Stimulated activated CD4-positive, alpha-beta T cell treated with anti-CD3 and anti-CD28 coated beads, Interleukin-4, amount 100 ng/mL, for 1 hour (primary cell): ENCODE measurements at regions not wholly inside any gene's neighbourhood (a gene's known extent, or its start where the extent isn't known, plus 50 kb on each side); places are given as distances from the start of the nearest gene placed in this dataset.

Source experiments
- DNase-seq: peaks from one replicate; pipeline ENCODE4 v3.0.0-alpha.2; 2020

DNA sequence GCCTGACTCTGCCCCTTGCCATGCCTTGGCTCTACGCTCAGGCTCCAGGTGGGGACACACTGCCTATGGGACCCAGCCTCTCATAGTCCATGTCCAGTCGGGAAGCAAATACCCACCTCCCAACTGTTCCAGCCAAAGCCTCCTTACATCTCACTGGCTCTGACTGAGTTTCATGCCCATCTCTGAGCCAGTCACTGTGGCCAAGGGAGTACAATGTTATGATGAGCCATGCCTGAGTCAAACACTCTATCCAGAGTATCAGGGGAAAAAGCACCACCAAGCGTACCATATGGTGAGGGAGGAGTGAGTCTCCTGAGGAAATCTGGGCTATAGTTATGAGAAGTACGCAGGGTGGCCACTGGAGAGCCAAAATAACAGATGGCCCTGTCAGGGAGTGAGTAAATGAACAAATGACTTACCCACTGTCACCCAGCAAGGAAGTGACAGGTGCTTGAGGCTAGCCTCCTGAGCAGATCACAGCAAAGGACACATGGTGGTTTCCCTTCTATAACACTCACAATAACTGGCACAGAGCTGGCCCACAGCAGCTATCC lies 236.6 kb upstream of the GJB5 start:
- DNase-seq = no peak

DNA sequence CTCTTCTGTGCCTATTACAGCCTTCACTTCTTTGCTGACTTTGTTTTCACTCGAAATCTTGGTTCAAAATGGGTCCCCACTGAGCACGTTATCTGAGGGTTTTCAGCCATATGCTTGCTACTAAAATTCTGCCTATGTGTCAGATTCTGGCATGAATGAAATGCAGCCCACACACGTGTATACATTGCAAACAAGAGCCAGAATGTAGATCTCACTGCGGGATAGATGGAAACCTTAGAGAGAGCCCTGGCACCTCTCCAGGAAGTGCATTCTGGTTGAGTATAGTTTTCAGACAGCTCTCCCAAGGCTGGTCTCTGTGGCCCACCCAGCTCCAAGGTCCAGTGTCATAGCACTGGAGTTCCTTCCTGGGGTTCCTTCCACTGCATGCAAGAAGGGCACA lies 234.7 kb upstream of the GJB5 start:
- no peak for DNase-seq

GRCh38 chr1:34524783-34525182 lies 230.1 kb upstream of the GJB5 start:
- DNase-seq = no peak

DNA sequence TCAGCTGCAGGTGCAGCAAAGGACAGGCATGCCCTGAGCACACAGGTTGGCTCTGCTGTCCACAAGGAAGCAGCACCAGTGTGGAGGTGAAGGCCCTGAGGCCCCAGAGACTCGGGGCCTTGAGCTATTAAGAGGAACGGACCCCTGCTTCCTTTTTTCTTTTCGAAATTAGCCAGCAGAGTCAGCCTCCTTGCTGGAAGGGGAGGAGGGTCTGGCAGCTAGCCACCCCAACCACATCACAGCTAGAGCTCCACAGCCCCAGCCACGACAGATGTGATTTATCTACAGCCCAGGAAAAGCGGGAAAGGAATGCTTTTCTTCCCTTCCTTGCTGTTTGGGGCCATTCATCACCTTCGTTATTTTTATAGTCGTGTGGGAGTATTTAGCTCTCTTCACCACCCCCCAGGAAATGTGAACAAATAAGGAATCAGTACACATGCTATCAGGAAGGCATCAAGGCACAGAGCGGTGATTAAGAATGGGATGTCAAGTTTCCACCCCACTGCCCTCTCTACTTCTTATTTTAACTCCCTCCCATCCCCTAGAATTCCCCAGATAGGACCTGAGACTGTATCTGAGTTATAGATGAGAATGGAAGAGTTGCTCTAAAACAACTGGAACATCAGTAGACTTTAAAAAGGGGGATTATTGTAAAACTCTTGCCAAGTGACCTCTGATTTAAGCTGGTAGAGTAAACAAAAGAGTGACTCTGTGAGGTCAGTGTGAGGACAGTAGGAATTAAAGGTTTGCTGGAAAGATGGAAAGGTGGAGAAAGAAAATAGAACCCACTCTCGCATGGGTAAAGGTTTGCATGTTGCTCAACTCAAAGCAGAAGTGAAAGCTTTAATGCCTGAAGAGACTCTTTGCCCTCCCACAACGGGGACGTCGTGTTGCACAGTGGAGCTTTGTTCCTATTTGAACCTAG lies 224.7 kb upstream of the GJB5 start:
- DNase-seq = no peak

DNA sequence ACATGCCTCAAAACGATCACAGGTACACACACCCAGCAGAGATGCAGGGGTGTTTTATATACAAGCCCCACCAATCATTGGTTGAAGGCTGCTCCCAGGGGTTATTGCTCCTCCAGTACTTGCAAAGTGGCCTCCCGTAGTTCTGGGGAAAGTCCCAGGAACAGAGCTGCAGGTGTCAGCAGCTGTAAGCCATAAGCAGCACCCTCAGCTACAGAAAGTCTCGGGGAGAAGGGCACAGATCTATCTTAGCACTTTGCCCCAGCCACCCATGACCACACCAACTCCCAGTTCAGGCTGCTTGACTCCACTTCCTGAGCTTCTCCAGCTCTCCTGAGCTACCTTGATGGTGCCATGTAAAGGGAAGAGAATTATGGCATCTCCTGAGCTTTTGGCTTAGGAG lies 222.7 kb upstream of the GJB5 start:
- DNase-seq = no peak

- DNase-seq = no peak
Measured at GRCh38 chr1:34538481-34538880, 216.4 kb upstream of the GJB5 start.

DNA sequence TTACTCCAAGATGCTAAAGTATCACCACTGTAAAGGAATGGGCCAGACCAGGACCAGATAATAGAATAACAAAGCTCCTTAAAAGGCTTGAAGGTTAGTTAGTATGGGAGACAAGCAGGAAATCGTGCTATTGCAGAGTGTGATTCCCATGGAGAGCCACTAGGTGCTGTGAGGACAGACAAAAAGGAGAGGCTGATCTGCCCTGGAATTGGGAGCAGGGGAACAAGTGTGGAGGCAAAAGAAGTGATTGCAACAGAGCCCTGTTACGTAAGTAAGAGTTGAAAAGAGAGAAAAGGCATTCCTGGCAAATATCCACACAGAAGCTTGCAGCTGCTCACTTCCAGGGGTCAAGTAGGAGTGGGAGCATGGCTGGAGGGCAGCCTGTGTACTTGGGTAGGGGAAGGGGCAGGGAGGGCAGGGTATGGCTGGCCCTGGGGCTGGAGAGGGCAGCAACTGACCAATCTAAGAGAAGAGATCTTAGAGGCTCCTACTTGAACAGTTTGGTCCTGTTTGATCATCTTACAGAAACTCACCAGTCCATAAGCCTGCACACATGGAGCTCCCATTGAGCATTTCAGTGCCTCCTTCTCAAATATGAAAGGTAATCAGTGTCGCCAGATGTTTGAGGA lies 207.7 kb upstream of the GJB5 start:
- DNase-seq = no peak

DNA sequence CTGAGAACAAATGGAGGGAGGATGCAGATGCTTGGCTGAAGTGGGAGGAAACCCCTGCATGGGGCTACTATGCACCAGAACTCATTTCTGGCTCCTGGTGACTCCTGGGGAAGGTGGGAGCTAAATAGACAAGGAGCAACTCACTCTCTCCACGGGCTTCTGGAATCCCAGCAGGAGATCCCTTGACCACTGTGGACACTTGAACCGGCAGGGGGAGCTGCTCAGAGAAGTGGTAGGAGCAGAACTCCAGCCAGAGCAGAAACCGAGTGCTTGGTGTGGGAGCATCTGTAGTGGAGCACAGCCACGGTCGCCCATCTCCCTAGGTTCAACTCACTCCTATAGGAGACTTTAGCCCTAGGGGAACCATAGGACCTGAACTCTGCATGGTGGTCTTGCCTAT lies 205.6 kb upstream of the GJB5 start:
- no peak for DNase-seq

GRCh38 chr1:34578306-34578705 lies 176.5 kb upstream of the GJB5 start:
- DNase-seq = no peak

GRCh38 chr1:34582356-34582755 lies 172.5 kb upstream of the GJB5 start:
- DNase-seq = no peak

GRCh38 chr1:34587761-34588160 lies 167.1 kb upstream of the GJB5 start:
- no peak for DNase-seq

- no peak for DNase-seq
Measured at GRCh38 chr1:34590211-34590623, 164.6 kb upstream of the GJB5 start.

- no peak for DNase-seq
Measured at GRCh38 chr1:34591751-34592629, 162.9 kb upstream of the GJB5 start.

GRCh38 chr1:34597877-34598514 lies 156.9 kb upstream of the GJB5 start:
- peak; percentile 51 for DNase-seq

DNA sequence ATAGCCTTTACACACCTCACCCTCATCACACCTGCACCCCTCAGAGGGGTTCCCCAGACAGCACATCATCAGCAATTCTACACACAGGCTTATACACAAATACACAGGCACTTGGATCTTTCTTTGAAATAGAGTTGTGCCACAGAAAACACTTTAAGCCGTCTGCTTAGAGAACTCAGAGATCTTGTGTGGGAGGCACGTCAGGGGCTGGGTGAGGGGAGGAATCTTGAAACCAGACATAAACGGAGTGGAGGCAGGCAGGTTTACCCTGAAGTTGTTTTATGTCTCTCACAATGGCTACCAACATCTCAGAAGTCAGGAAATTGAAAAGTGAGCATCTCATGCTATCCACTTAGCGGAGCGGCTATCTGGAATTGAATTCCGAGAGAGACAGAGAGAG lies 151.9 kb upstream of the GJB5 start:
- no peak for DNase-seq

DNA sequence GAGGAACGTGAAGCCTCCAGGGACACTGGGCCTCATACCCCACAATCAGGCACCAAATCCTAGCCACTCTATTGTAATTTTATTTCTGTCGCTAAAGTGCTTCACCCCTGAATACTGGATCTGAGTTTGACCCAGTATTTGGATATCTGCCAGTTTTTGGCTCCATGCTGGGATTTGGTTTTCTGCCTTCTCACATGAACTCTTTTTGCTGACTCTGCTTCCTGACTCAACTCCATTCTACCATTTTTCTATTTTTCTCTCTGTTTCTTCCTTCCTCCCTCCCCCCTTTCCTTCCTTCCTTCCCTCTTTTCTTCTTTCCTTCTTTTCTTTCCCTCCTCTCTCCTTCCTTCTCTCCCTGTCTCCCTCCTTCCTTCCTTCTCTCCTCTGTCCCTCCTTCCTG lies 151.3 kb upstream of the GJB5 start:
- DNase-seq = no peak

GRCh38 chr1:34606504-34606903 lies 148.3 kb upstream of the GJB5 start:
- no peak for DNase-seq

DNA sequence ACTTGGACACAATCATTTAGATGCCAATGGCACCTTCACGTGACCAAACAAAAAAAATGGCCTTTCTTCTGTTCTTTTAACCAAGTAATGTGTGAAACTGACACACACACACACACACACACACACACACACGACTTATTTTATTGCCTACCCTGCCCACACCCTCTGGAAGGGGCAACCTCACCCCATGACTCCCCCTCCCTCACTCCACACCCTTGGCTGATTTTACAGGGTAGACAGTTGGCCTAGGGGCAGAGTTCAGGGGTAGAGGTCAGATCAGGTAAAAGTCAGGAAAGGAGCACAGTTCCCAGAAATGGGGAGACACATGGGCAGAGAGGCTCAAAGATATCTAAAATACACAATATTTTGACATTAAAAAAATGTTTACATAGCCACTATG lies 144.8 kb upstream of the GJB5 start:
- DNase-seq = no peak

DNA sequence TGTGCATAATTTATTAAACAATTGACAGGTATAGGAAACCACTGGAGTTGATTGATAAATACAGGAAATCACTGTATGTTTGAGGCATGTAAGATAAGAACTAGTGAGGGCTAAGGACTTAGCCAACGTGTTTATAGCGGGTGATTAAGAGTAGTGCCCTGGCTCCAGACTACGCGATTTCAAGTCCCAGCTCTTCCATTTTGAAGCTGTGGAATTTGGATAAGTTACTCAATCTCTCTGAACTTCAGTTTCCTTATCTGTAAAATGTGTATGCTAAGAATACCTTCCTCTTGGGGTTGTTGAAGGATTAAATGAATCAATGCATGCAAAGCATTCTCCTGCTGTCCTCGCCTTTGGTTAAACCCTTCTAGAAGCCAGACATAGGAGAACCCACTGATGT lies 143.3 kb upstream of the GJB5 start:
- no peak for DNase-seq

DNA sequence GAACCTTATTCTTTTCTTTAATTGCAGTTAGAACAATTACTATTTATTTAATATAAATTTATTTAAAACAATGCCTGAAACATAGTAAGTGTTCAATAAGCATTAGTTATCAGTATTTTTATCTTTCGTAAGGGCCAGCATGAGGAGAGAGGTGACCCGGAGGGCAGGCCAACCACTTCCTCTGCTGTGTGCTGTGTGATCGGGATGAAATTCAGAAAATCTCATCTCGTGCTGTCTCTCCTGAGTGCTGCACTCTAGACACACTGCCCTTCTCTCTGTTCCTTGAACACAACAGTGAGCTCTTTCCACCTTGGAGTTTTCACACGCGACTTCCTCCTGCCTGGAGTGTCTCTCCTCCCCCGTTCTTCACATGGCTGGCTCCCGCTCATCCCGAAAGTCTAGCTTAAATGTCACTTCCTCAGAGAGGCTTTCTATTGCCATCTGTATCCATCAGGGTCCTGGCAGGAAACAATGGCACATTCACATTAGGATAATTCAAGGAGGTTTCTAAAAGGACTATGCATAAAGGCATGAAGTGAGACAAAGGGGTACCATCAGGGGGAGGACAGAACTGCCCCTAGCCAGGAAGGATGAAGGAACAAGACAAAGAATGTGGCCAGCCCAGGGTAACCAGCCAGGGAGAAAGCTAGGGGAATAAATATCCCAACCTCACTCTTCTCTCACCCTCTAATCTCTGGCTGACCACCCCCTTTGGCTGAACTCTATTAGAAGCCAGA lies 142.6 kb upstream of the GJB5 start:
- no peak for DNase-seq

DNA sequence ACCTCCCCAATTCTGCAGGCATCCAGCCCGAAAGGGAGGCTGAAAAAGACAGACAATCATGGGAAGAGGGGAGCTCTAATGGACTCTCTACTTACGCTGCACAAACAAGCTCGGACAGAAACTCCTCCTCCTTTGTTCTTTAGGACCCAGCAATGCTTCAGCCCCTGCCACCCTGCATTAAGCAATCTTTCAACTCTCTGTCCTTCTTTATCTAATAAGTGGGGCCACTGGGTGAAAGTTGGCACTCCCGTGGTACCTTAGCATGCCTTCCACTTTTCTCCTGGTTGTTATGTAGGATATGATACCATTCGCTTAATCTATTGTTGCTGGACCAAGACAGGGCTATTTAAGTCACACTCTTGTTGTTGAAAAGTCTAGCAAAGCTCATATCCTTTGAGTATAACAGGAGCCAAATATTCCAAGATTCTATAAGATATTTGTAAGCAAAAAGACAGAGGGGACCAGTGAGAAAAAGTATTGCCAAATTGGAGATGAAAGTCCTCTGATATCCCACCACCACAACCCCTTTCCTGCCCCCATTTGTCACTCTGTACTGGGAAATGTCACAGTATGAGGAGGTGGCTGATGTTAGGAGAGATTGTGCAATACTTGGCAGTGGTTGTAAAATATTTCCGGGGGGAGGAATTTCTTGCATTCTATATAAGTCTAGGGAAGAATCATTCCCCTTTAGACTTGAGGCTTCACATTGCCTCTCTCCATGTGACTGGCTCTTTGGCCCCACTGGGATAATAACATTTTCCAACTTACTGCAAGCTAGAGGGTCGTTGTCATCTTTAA lies 137.3 kb upstream of the GJB5 start:
- DNase-seq = no peak
